K562 (cell line): ENCODE measurements at regions not wholly inside any gene's neighbourhood (a gene's known extent, or its start where the extent isn't known, plus 50 kb on each side); places are given as distances from the start of the nearest gene placed in this dataset.

Experiments used
- ATAC-seq: fragments of 200-7000 bp; cut with Tn5 transposase; 3 replicates; pipeline ENCODE4 v1.9.1; 2020; ENCODE audit warnings: moderate library complexity
- BruUV-seq: library from RNA; stranded (reverse); fragments of 400-500 nt; replicated peaks from 2 replicates; lab custom pipeline; 2021; lab: Mats Ljungman, UMichigan
- CTCF ChIA-PET: fragments of 300-600 bp; formaldehyde crosslinking; extraction: SDS; loops from one replicate; lab custom pipeline; 2021; ENCODE audit warnings: low intra/inter-chr PET ratio; lab: Yijun Ruan, JAX
- POLR2A ChIA-PET: fragments of 300-600, 350-650 bp; sonication (Branson Sonifier 250); formaldehyde crosslinking; extraction: SDS; loops from one replicate; lab custom pipeline; 2021; ENCODE audit warnings: antibody characterized with exemption, inconsistent platforms; lab: Yijun Ruan, JAX
- DNase-seq, 4 experiments: peaks; one replicate each; pipeline versions ENCODE4 v3.0.0 to v3.0.0-alpha.2; 2011 to 2018; ENCODE audit warnings: low spot score in 3 of 4, mixed read lengths in 3 of 4; ENCODE audit errors: extremely low read depth in 1 of 4
- FAIRE-seq: peaks from 2 replicates; lab custom pipeline; 2011; peaks lifted over from hg19 to GRCh38; lab: Jason Lieb, UNC
- H2AFZ ChIP-seq: 2 replicates; pipeline ENCODE4 v1.6.0; 2011; ENCODE audit warnings: low read depth, low read length, control low read depth, inconsistent platforms
- H3K27ac ChIP-seq: fragments of 200-600 bp; 3 replicates; pipeline ENCODE4 v1.8.0; 2011; ENCODE audit warnings: low read depth, mild to moderate bottlenecking, control low read depth, inconsistent platforms, low read length, moderate library complexity, mixed read lengths; ENCODE audit errors: extremely low read depth
- H3K27me3 ChIP-seq, 2 experiments: fragments of 300-600 bp in 1 of 2; 2 replicates in 1 of 2; 3 replicates in 1 of 2; pipeline versions ENCODE4 v1.6.0 to v1.8.0; 2011; ENCODE audit warnings: inconsistent platforms in 2 of 2, low read length in 2 of 2, mild to moderate bottlenecking in 1 of 2, mixed read lengths in 1 of 2, moderate library complexity in 1 of 2; ENCODE audit not compliant: control insufficient read depth in 2 of 2, insufficient read depth in 2 of 2
- H3K36me3 ChIP-seq: fragments of 300-600 bp; 3 replicates; pipeline ENCODE4 v1.8.0; 2011; ENCODE audit warnings: mild to moderate bottlenecking, low read length, inconsistent platforms; ENCODE audit not compliant: control insufficient read depth, insufficient read depth
- H3K4me1 ChIP-seq, 2 experiments: fragments of 200-600 bp in 1 of 2; replicated peaks in 1 of 2; 2 replicates in 1 of 2; 3 replicates in 1 of 2; pipeline versions ENCODE4 v1.5.1 to v1.8.0; 2011; ENCODE audit warnings: inconsistent platforms in 2 of 2, low read length in 2 of 2, mild to moderate bottlenecking in 1 of 2, mixed read lengths in 1 of 2, moderate library complexity in 1 of 2; ENCODE audit not compliant: control insufficient read depth in 2 of 2, insufficient read depth in 2 of 2
- H3K4me2 ChIP-seq: 2 replicates; pipeline ENCODE4 v1.6.1; 2011; ENCODE audit warnings: low read length, control low read depth, inconsistent platforms, mixed read lengths; ENCODE audit not compliant: insufficient read depth
- H3K4me3 ChIP-seq: fragments of 200-600 bp; sonication (generic), shearing (Covaris generic); 2 replicates; pipeline ENCODE4 v1.5.1; 2016; ENCODE audit warnings: control low read depth, inconsistent platforms
- H3K79me2 ChIP-seq: fragments of 200-600 bp; 3 replicates; pipeline ENCODE4 v1.8.0; 2011; ENCODE audit warnings: low read length, inconsistent platforms; ENCODE audit not compliant: control insufficient read depth, insufficient read depth
- H3K9ac ChIP-seq, 2 experiments: 2 replicates each; pipeline versions ENCODE4 v1.6.0 to v1.6.1; 2011; ENCODE audit warnings: low read depth in 2 of 2, low read length in 2 of 2, control low read depth in 1 of 2, inconsistent platforms in 1 of 2, mild to moderate bottlenecking in 1 of 2, mixed read lengths in 1 of 2; ENCODE audit not compliant: insufficient read depth in 1 of 2
- H3K9me1 ChIP-seq: one replicate; pipeline ENCODE4 v1.6.0; 2011; ENCODE audit warnings: inconsistent platforms, mild to moderate bottlenecking, low read length, moderate library complexity; ENCODE audit not compliant: control insufficient read depth, insufficient read depth
- H3K9me3 ChIP-seq: replicated peaks from 2 replicates; pipeline ENCODE4 v1.5.1; 2011; ENCODE audit warnings: low read depth, low read length, inconsistent platforms; ENCODE audit not compliant: control insufficient read depth, insufficient read depth
- H4K20me1 ChIP-seq: replicated peaks from 2 replicates; pipeline ENCODE4 v1.6.1; 2011; ENCODE audit warnings: low read length, inconsistent platforms, mixed read lengths; ENCODE audit not compliant: control insufficient read depth, insufficient read depth
- CBX2 ChIP-seq: fragments of 200-600 bp; sonication (generic); IDR thresholded peaks from one replicate; pipeline ENCODE4 v1.6.1; 2012; ENCODE audit warnings: mild to moderate bottlenecking, low read length, inconsistent platforms; ENCODE audit not compliant: insufficient read depth, poor library complexity, severe bottlenecking
- CHCHD3 ChIP-seq: fragments of 250-450 bp; sonication (Bioruptor Pico); IDR thresholded peaks from 2 replicates; pipeline ENCODE4 v2.1.2; 2022; ENCODE audit warnings: mild to moderate bottlenecking
- CREB3 ChIP-seq: fragments of 450-650 bp; conservative IDR thresholded peaks from 2 replicates; pipeline ENCODE4 v1.6.1; 2016; ENCODE audit warnings: missing genetic modification characterization, low read depth, mild to moderate bottlenecking, missing compliant biosample characterization, moderate library complexity
- CREB3L1 ChIP-seq: fragments of 450-650 bp; IDR thresholded peaks from 2 replicates; pipeline ENCODE4 v1.6.1; 2014; ENCODE audit warnings: low read depth, mild to moderate bottlenecking, moderate library complexity, borderline replicate concordance
- GTF2A2 ChIP-seq: IDR thresholded peaks from 2 replicates; pipeline ENCODE4 v1.6.1; 2016; ENCODE audit warnings: mild to moderate bottlenecking, missing genetic modification characterization, missing compliant biosample characterization
- JUND ChIP-seq, 2 experiments: IDR thresholded peaks; 2 replicates in 1 of 2; 3 replicates in 1 of 2; pipeline ENCODE4 v1.6.1; 2011; ENCODE audit warnings: borderline replicate concordance in 2 of 2, low read depth in 2 of 2, low read length in 2 of 2, improper control_type of control experiment in 1 of 2, missing biosample characterization in 1 of 2, missing genetic modification characterization in 1 of 2, missing genetic modification reagents in 1 of 2
- NEUROD1 ChIP-seq: fragments of 150-350 bp; IDR thresholded peaks from 2 replicates; pipeline ENCODE4 v1.6.1; 2014; ENCODE audit warnings: borderline replicate concordance, low read length, low read depth; ENCODE audit not compliant: partially characterized antibody
- PHB ChIP-seq: fragments of 250-450 bp; sonication (Bioruptor Pico); IDR thresholded peaks from 2 replicates; pipeline ENCODE4 v1.5.0; 2021
- PRPF4 ChIP-seq: fragments of 200-400 bp; formaldehyde crosslinking; IDR thresholded peaks from one replicate; pipeline ENCODE4 v1.6.1; 2017; ENCODE audit warnings: low read length, low read depth, mild to moderate bottlenecking; ENCODE audit not compliant: insufficient read depth, poor library complexity, severe bottlenecking
- RUNX1 ChIP-seq: sonication (generic); IDR thresholded peaks from 2 replicates; pipeline ENCODE4 v1.6.1; 2016; ENCODE audit warnings: antibody characterized with exemption, low read depth
- TAF1 ChIP-seq: IDR thresholded peaks from 2 replicates; pipeline ENCODE4 v1.6.1; 2011; ENCODE audit warnings: mild to moderate bottlenecking, low read length, moderate library complexity; ENCODE audit not compliant: insufficient read depth, control insufficient read depth, severe bottlenecking; ENCODE audit errors: extremely low read depth
- TCFL5 ChIP-seq: fragments of 250-450 bp; sonication (Bioruptor Pico); conservative IDR thresholded peaks from 2 replicates; pipeline ENCODE4 v1.6.1; 2021; ENCODE audit warnings: mild to moderate bottlenecking, moderate library complexity, matching md5 sums
- WHSC1 ChIP-seq: IDR thresholded peaks from one replicate; pipeline ENCODE4 v1.6.1; 2012; ENCODE audit warnings: low read length, control low read depth, inconsistent platforms
- ZFX ChIP-seq: sonication (generic); formaldehyde crosslinking; IDR thresholded peaks from 2 replicates; pipeline ENCODE4 v1.8.0; 2022; ENCODE audit warnings: mild to moderate bottlenecking, missing genetic modification reagents, moderate library complexity
- ZNF444 ChIP-seq: fragments of 250-450 bp; sonication (Bioruptor Pico); IDR thresholded peaks from 2 replicates; pipeline ENCODE4 v1.4.0; 2020; ENCODE audit warnings: mild to moderate bottlenecking, moderate library complexity
- ZNF696 ChIP-seq: fragments of 250-450 bp; sonication (Bioruptor Pico); conservative IDR thresholded peaks from 2 replicates; pipeline ENCODE4 v1.4.0; 2020; ENCODE audit warnings: mild to moderate bottlenecking, moderate library complexity
- ZNF764 ChIP-seq: fragments of 250-450 bp; sonication (Bioruptor Pico); IDR thresholded peaks from 2 replicates; pipeline ENCODE4 v1.4.0; 2020; ENCODE audit warnings: low read depth, mild to moderate bottlenecking, moderate library complexity
- ZSCAN32 ChIP-seq: fragments of 450-650 bp; formaldehyde crosslinking; IDR thresholded peaks from 2 replicates; pipeline ENCODE4 v1.4.0; 2020; ENCODE audit warnings: mild to moderate bottlenecking, moderate library complexity
- WGBS: fragments of 100-300 bp; shearing (Covaris generic); methylation state at CpG from one replicate; pipeline ENCODE4 v1.1.6; 2016; ENCODE audit warnings: low coverage, mixed read lengths; ENCODE audit not compliant: insufficient coverage; ENCODE audit errors: missing lambda C conversion rate; 5-methylcytosine and 5-hydroxymethylcytosine counted together
- in situ Hi-C: fragments of 300-500 bp; cut with MboI; formaldehyde crosslinking; loops from 4 replicates; pipeline ENCODE4 v1.15.0; 2018; ENCODE audit warnings: inconsistent platforms, mixed read lengths
- intact Hi-C: fragments of 100-400 bp; cut with micrococcal nuclease; formaldehyde crosslinking; loops from 2 replicates; pipeline ENCODE4 v1.14.2; 2022
- TF ChIP-seq, protein P1 (sequence below): sonication (generic); formaldehyde crosslinking; IDR thresholded peaks from 2 replicates; pipeline ENCODE4 v1.8.1; 2023; ENCODE audit warnings: mild to moderate bottlenecking, missing genetic modification reagents

DNA sequence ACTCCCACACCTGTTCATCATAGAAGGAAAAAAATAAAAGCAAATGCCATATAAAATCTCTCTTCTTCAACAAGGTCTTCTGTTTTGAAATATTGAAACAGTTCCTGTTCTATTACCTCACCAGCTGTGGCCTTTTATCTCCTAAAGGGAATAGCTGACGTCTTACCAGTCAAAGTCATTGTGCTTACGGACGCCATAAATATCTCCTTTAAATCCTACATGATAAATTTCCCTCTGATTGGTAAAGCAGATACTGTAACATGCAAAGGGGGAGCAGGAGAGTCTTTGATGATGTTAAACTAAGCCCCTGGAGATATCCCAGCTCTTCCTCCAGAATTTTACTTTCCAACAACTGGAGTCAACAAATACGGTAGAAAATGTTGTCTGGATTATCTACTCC, 168.4 kb downstream of the ZC3H11B start:
- TF ChIP-seq WHSC1: no peak
- TF ChIP-seq CREB3L1: no peak
- no peak for TF ChIP-seq PHB
- TF ChIP-seq GTF2A2: no peak
- no peak for TF ChIP-seq TCFL5 (CRISPR knock-in tag)
- TF ChIP-seq, protein P1, sequence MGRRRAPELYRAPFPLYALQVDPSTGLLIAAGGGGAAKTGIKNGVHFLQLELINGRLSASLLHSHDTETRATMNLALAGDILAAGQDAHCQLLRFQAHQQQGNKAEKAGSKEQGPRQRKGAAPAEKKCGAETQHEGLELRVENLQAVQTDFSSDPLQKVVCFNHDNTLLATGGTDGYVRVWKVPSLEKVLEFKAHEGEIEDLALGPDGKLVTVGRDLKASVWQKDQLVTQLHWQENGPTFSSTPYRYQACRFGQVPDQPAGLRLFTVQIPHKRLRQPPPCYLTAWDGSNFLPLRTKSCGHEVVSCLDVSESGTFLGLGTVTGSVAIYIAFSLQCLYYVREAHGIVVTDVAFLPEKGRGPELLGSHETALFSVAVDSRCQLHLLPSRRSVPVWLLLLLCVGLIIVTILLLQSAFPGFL (CRISPR knock-in tag): no peak
- no peak for TF ChIP-seq CHCHD3 (CRISPR knock-in tag)
- no peak for TF ChIP-seq NEUROD1
- no peak for TF ChIP-seq CREB3 (tag)
- TF ChIP-seq CBX2: no peak
- TF ChIP-seq ZNF764 (CRISPR knock-in tag): no peak
- TF ChIP-seq ZNF444 (CRISPR knock-in tag): no peak
- TF ChIP-seq ZFX (CRISPR knock-in tag): no peak
- no peak for TF ChIP-seq TAF1
- TF ChIP-seq ZNF696 (CRISPR knock-in tag): no peak
- no peak for TF ChIP-seq ZSCAN32 (CRISPR knock-in tag)
- TF ChIP-seq PRPF4: no peak
- no peak for TF ChIP-seq JUND (IDR thresholded peaks at IDR 0.05; ENCODE audit: borderline replicate concordance, low read depth, low read length)
- no peak for TF ChIP-seq JUND (tag; IDR thresholded peaks at IDR 0.05; ENCODE audit: borderline replicate concordance, low read depth, low read length)
- no peak for TF ChIP-seq RUNX1
- TF ChIP-seq, all 486 proteins: peak for 0
- no peaks in the 10 kb centered on the region for H3K4me1 ChIP-seq
- no peaks in the 10 kb centered on the region for H3K27me3 ChIP-seq
- H3K9me1 ChIP-seq: no peaks in the 10 kb centered on the region
- no TSS peak for BruUV-seq
- no peaks in the 10 kb centered on the region for H3K79me2 ChIP-seq
- WGBS: 0% methylated on average over 4 of the region's 4 CpGs
- ATAC-seq: no peak
- FAIRE-seq: no peak
- H3K4me2 ChIP-seq: no peak overlapping the region
- no peaks in the 10 kb centered on the region for H4K20me1 ChIP-seq
- CTCF ChIA-PET: no interaction called here
- H3K27ac ChIP-seq: no peak overlapping the region
- H2AFZ ChIP-seq: no peak overlapping the region
- in situ Hi-C loops (no loop called here), intact Hi-C loops (no loop called here)
- no peaks in the 10 kb centered on the region for H3K9me3 ChIP-seq
- no peak for DNase-seq
- no peak overlapping the region for H3K4me3 ChIP-seq
- POLR2A ChIA-PET: no interaction called here
- H3K36me3 ChIP-seq: no peaks in the 10 kb centered on the region
- no peak overlapping the region for H3K9ac ChIP-seq
